C1 segment of cervical spinal cord (tissue), 14 donors: ENCODE measurements at regions not wholly inside any gene's neighbourhood (a gene's known extent, or its start where the extent isn't known, plus 50 kb on each side); places are given as distances from the start of the nearest gene placed in this dataset.

Experiments
- DNase-seq, 14 donors: peaks; one replicate each; lab custom pipeline; 2025; lab: John Stamatoyannopoulos, UW

DNA sequence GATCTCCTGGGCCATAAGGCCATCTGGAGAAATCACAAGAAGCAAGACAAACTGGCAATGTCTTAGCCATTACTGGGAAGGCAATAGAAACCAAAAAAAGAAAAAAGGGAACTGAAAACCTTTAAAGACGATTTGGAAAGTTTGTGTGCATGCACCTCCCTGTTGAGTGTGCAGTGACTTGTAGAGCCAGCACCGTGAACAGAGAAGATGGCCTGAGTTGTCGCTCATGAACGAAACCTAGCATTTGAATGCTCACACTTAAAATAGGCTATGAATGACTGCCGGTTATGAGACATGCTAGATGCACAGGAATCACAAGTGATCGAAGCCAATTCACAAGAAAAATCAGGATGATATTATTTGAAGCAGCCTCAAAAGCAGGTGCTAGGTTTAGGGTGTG lies 151.3 kb upstream of the ADO start:
- no peak for DNase-seq

GRCh38 chr10:62654966-62655336 lies 149.6 kb upstream of the ADO start:
- no peak for DNase-seq

DNA sequence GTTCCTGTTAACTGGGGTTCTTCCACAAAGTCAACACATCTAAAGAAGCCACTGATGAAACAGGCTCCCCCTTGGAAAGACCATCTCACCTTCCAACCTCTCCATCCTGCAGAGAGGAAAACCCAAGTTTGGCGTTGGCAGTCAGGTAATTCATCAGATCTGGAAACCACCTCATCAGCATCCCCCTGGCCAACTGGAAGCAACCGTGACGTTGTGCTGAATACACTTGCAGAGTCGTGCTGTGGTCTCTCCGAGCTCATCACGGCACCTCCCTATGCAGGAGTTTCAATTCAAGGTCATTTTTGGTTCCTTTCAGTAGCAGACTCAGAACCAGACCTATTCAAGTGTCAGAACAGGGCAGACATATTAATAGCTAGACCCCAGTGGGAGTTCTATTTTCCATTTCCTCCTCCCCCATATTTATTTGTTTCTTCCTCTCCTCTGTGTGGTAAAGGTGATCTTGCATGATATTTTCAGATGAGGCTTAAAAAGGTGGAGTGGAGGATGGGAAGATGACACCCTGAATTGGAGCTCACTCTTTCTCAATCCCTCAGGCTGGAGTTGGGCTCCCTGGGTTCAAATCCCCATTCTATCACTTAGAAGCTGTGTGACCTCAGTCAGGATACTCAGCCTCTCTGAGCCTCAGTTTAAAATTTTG lies 149.1 kb upstream of the ADO start:
- DNase-seq: no peak

GRCh38 chr10:62657244-62657835 lies 147.2 kb upstream of the ADO start:
- DNase-seq: no peak

DNA sequence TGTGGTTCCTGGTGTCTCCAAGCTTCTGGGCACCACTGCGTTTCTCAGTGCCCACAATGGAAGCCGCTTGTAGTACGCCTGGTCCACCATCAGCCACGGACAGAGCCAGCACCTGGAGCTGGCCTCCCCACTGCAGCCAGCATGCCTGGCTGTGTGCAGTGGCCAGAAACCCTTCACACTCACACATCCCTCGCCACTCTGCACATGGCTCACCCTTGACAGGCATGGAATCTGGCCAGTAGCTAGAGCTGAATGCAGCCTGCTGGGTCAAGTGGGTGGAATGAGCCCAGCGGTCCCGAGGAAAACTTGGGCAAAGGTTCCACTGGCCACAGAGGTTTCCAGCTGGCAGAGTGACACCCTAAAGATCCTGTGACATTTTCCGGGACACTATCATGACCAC lies 146.0 kb upstream of the ADO start:
- DNase-seq: no peak

DNA sequence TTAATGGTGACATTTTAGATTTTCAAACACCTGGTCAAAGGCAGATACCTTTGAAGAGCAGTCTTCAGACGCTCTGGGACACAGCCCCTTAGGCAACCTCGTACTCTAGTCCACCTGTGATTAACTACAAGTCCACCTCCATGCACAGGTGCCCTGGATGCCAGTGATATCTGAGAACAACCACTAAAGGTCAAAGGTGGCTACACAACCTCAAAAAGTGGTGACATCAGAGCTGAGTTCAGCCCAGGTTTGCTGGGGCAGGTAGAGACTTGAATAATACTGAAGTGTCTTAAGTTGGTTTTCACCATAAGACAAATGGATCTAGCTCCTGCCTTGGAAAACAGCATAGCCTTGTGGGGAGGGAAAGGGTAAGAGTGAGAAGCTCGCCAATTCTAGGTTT lies 143.4 kb upstream of the ADO start:
- no peak for DNase-seq

DNA sequence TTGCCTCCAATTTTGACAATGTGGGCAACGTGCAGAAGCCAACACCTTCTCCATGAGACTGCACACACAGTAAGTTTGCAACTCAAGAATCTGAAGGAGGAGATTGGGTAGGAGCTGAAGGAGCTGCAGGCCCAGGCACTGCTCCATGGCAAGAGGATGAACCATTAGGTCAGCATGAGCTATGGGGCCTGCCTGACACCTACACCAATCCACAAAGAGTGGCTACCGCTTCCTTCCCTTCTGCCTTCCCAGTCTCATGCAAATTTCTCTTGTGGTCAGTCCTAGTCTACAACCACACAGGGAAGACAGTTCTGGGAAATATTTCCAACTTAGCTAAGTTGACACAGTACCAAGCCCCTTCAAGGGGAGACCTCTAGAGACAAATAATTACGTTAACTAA lies 142.0 kb upstream of the ADO start:
- DNase-seq: no peak

- DNase-seq: peak in 3 of 14 donors; percentile 5 to 12 (median 6)
Observed at GRCh38 chr10:62665771-62666170, 138.7 kb upstream of the ADO start.

- no peak for DNase-seq
Observed at GRCh38 chr10:62666275-62666674, 138.2 kb upstream of the ADO start.

DNA sequence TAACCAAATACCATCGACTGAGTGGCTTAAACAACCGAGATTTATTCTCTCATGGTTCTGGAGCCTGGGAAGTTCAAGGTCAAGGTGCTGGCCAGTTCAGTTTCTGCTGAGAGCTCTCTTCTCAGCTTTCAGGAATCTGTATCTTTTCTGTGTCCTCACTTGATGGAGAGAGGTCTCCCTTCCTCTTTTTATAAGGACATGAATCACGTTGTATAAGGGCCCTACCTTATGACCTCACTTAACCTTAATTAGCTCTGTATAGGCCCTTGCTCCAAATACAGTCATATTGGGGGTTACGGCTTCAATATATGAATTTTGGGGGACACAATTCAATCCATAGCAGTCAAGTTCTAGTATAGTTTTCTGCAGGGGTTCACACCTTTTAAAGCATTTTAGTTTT lies 135.2 kb upstream of the ADO start:
- no peak for DNase-seq

GRCh38 chr10:62671104-62671503 lies 133.4 kb upstream of the ADO start:
- no peak for DNase-seq

- DNase-seq: no peak
Observed at GRCh38 chr10:62681211-62681940, 123.1 kb upstream of the ADO start.

GRCh38 chr10:62684911-62685310 lies 119.6 kb upstream of the ADO start:
- no peak for DNase-seq

DNA sequence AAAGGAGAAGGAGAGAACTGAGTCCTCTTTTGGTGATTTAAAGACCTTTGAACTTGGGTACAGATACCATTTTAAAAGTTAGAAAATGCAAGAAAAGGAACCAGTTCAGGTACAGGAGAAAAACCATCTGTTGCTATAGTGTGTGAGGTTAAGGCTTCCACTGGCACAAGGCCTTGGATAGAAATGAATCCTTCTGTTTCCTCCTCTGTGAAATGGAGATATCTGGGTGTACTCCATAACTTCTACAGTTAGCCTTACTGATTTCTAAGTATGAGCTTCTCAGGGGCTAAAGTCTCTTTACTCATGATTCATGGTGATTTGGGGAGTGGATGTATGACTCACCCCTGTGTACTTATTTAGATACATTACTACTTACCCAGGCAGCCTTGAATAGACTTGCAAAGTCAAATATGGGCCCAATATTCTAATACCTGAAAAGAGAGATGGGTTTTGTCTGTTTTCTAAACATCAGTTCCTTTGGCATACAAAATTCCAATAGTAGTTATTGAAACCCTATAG lies 117.2 kb upstream of the ADO start:
- DNase-seq: no peak

DNA sequence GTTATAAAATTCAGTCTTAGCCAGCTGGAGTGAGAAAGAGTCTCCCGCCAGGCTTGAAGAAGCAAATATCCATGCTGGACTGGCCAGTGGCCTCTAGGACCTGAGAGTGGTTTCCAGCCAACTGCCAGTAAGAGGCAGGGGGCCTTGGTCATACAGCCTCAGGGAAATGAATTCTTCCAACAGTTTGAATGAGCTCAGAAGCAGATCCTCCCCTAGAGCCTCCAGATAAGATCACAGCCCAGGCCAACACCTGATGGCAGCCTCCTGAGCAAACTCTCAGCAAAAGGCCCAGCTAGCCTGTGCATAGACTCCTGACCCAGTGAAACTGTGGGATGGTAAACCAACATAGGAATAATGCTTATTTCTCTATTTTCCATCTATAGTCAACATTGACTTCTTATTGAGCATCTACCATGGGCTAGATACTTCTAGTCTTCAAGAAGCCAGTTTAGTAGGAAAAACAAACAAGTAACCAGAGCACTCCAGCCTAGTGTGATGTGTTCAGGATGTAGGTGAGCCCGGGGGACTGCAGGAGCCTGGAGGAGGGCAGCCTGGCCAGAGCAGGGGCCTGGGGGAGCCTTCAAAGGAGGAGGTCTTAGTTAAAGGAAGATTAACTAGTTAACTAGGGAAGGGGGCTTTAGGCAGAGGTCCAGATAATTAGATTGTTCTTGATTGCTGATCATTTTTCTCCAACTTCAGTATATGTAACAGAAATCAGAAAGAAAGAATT lies 115.4 kb upstream of the ADO start:
- DNase-seq: no peak

GRCh38 chr10:62689712-62690111 lies 114.8 kb upstream of the ADO start:
- no peak for DNase-seq

- DNase-seq: no peak
Observed at GRCh38 chr10:62690703-62691102, 113.8 kb upstream of the ADO start.

GRCh38 chr10:62691336-62691735 lies 113.2 kb upstream of the ADO start:
- no peak for DNase-seq

- DNase-seq: no peak
Observed at GRCh38 chr10:62692085-62692484, 112.4 kb upstream of the ADO start.

DNA sequence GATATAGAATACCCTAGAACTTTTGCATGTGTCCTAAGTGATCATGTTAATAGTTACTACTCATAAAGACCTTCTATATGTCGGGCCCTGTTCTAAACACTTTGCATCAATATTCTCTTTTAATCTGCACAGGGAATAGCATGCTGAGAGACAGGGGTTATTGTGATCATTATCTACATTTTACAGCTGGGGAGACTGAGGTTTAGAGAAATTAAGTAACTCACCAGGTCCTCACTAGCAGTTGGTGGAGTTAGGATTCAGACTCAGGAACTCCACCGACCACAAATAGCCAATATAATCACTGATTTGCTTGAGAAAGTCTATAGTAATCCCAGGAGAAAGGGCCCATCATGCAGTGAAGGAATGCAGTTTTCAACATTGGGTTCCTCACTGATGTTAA lies 111.2 kb upstream of the ADO start:
- no peak for DNase-seq

GRCh38 chr10:62694537-62695126 lies 109.9 kb upstream of the ADO start:
- no peak for DNase-seq

GRCh38 chr10:62696798-62697197 lies 107.7 kb upstream of the ADO start:
- no peak for DNase-seq
